HG03342 (cell line): ENCODE measurements at regions not wholly inside any gene's neighbourhood (a gene's known extent, or its start where the extent isn't known, plus 50 kb on each side); places are given as distances from the start of the nearest gene placed in this dataset.

Source experiments
- ATAC-seq: cut with Tn5 transposase; IDR thresholded peaks from one replicate; pipeline ENCODE4 v1.9.1; 2021; ENCODE audit warnings: mild to moderate bottlenecking, moderate library complexity; ENCODE audit not compliant: unreplicated experiment

DNA sequence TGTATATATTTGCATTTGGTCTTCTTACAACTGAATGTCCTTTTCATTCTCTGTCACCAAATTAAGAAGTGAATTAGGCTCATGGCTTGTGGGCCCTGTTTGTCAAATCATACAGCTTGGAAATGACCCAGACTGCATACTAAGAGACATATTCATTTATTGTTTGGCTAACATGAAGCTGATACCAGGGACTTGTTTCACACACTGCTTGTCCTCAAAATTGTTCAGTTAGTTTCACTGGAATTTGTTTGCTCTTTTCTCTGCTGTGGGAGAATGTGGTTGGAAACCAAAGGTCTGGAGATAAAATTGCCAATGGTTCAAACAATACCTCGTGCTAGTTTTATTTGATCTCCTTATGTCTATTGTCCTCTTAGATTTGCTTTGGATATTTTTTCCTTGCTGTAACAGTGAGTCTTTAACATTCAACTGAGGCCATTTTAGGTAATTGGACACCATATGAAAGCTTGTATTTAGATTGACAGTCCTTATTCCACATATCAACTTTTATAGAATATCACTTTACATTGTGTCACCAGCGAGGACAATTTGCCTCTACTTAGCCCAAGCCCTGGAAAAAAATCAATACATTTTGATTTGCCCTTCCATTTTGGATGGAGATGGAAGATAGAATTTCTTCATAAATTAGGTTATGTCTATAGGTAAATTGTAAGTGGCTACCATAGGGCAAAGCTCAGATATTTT lies 144.3 kb upstream of the MTAP start:
- no peak for ATAC-seq

DNA sequence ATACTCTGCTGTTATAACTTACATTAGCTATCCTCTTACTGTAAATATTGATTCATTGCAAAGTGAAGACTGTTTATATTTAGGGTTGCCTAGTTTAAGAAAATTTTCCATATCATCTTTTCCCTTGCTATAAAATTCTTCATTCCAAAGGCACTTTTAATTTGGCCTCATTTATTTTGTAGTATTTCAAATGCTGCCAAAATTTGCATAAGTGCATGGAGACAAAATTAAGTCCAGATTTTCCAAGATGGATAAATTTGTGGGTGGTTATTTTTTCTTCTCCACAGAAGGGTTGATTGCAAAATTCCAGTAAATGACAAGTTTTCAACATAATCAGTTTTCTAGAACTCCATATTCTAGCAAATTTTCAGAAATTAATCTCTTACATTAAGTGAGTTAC lies 141.5 kb upstream of the MTAP start:
- no peak for ATAC-seq

DNA sequence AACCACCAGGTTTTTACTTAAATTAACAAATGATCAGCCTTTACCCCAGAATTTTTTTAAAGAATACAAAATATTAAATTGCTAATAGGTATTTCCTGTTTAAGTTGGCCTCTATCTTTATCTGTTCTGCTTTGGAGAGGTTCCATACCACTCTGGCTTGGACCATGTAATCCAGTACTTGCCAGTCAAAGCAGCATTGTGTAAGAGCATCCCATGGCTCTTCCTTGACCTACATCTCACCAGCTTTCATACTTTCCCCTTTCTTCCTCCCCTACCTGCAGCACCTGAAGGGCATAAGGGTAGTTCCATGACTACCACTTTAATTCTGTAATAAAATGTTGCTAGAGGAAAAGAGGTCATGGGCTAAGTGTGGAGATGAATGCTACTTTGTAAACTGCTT lies 140.8 kb upstream of the MTAP start:
- no peak for ATAC-seq

DNA sequence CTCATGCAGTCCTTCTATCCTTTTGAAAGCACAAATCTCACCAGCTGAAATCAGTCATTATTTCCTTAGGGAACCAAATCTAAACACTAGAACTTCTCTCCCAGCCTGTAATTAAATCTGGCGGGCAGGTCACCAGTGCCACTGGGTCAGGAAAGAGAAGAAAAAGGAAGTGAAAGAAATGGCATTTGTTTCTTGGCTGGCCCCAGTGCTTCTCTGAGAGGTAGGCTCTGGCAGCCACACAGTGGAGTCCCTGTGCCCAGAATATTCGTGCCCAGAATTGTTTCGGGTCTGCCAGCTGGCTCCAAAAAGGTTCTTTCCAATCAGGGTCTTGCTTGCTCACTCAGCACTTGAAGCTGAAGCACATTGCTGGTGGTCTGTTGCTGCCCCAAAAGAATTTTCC lies 133.9 kb upstream of the MTAP start:
- no peak for ATAC-seq

DNA sequence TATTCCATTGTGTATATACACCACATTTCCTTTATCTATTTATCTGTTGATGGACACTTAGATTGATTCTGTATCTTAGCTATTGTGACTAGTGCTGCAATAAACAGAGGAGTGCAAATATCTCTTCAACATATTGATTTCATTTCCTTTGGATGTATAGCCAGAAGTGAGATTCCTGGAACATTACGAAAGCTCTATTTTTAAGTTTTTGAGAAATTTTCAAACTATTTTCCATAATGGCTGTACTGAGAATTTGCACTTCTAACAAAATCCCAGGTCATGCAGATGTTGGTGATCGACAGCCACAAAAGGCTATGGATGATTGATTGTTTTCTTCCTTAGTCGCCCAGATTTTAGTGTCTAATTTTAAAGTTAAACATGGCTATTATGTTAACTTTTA lies 132.7 kb upstream of the MTAP start:
- ATAC-seq: no peak

DNA sequence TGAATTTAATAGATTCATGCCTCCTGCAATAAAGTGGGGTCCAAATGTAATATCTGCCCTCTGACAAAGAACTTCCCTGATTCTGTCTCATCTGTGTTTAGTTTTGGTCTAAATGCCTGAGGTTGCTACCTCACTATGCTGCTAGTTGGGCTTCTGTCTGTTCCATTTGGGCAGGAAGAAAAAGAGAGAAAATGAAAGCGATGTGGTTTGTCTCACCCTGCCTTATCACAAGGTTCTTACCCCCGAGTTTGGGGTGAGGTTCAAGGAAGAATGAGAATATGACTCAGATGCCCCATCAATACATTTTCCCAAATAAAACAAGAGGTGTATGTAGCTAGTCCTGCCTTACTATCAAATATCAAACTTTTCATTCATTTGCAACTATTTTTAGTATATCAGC lies 132.1 kb upstream of the MTAP start:
- ATAC-seq: no peak

DNA sequence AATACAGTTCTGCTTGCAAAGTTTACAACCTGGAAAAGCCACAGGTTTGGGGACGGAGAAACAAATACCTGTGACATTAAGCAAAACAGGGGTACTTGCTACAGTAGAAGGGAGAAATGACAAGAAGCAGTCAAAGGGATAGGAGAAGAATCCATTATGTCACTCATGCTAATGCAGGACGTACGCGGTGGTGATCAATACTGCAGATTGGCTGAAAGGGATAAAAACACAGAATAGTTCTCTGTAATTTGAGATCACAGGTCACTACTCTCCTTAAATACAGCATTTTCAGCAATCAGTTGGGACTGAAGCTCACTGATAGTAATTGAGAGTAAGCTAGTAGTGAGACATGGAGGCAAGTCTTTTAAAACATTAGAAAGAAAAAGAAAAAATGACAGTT lies 130.3 kb upstream of the MTAP start:
- ATAC-seq: no peak

DNA sequence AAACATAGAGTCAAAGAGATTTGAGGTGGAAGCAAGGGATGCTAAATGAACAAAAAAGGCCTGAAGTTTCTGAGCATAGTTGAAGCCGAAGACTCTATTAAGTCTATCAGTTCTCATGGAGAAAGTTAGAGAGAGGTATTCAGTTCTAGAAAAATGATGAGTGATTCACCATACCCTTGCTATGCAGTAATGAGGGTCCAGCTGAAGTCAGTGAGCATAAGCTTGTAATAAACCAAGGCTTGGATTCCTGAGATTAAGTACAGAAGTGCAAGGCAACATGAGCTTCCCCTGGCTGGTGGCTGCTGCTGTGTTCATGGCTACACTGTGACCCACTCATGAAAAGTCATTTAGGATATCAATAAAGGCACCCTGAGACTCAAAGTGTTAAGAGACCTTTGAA lies 129.7 kb upstream of the MTAP start:
- ATAC-seq: no peak

DNA sequence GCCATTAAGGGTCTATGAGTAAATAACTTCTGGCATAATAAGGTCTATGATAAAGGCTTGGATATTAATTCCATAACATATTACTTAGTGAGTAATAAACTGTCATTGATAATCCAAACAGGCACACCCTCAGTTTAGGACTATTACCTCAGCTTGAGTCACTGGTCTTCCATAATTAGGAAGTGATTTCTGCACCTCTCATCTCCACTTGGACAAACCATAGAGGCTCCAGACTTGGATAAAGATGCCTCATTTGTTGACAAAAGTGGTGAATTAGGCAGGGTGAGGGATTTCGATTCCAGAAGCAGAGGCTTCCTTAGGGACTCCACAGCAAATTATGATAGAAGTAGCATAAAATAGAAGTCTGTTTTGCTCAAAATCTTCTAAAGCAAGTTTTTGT lies 127.5 kb upstream of the MTAP start:
- ATAC-seq: no peak

DNA sequence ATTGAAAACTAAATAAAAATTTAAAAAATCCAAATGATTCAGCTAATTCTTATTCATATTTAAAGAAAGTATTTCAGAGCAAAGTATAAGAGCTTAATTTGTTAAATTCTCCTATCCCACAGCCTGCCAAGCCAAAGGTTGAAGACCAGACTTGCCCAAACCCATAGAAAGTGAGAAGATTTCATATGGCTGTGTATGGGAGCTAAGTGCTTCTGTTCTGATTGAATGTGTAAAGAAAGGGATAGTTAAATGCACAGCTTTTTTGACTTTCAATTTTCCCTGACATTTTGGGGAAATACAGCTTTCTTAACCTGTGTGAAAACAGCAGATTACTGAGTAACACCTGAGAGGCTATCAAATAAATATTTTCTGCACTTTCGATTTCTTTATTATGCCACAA lies 125.0 kb upstream of the MTAP start:
- no peak for ATAC-seq

DNA sequence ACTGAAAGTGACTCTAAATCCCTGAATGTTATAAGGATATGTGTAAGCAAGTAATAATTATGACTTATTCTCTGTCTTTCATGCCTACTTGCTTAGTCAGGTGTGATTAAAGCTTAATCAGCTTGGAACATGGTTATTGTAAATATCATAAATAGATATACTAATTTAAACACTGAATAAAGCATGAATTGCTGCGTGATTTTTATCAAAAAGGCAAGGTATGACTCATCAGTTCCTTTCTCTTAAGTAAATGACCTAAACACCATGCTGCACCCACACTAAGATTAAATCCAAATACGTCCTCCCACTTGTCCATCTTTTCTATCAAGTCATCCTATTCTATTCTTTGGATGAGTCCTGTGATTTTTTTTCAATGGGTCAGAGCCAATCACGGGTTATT lies 124.6 kb upstream of the MTAP start:
- no peak for ATAC-seq

DNA sequence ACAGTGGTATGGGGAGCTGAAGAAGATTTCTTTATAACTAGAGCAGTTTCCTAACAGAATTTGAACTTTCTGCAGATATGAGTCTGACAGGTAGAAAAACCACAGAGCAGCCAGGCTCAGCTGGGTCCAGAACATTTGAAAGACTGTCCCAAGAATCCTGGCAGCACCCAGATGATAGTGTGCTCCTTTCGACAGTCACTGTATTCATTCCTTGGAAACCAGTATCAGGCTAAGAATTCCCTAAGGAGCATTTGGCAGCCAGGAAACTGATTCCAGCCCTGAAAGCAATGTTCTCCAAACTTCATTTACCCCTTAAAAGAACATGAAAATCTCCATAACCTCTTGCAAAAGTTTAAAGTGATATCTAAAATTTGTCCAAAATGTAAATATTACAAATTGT lies 123.0 kb upstream of the MTAP start:
- ATAC-seq: no peak

DNA sequence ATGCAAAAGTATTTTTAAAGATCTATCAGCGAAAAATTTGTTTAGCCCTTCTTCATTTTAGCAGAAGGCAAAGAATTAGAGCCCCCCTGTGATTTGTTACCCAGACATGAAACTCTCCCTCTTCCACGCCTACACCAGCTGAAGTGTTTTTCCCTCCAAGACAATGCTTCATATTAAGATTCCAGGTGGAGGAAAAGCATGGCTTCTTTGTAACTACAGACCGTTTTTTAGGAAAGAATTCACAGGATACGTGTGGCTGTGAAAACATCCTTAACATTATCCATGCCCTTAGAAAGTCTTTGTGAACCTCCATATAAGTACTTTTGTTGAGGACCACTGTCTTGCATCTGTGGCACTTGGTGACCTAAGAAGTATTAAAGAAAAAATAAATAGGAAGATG lies 121.8 kb upstream of the MTAP start:
- no peak for ATAC-seq

DNA sequence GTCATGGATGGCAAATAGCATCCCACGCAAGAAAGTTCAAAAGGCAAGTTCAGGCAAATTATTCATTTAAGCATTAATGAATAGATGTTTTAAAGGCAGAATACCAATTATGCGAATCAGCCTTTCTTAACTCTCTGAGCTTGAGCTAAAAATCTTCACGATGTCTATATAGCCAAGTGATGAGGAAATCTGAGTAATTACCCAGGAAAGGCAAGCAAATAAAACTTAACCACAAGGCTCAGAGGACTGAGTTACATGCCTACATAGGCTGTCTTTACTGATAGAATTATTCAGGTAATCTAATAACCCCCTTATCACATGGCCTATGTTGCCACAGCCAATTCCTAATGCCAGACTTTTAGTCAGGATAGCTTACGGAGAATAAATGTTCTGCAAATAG lies 120.8 kb upstream of the MTAP start:
- no peak for ATAC-seq

DNA sequence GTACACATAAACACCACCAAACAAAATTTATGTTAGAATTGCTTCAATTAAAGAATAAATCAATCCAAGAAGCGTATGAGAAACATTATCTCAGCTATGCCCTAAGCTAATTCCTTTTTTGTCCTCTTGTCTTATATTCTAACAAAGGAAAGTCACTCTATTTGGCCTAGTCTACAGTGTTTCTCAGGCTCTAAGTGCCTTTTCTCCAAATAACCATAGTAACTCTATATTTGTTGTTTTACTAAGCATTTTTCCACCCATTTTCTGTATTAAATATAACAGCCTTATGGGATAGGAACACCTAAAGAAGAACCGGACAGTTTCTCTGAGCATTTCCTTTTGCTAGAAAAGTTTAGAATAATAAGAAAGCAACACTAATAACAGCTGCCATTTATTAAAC lies 120.1 kb upstream of the MTAP start:
- ATAC-seq: no peak

DNA sequence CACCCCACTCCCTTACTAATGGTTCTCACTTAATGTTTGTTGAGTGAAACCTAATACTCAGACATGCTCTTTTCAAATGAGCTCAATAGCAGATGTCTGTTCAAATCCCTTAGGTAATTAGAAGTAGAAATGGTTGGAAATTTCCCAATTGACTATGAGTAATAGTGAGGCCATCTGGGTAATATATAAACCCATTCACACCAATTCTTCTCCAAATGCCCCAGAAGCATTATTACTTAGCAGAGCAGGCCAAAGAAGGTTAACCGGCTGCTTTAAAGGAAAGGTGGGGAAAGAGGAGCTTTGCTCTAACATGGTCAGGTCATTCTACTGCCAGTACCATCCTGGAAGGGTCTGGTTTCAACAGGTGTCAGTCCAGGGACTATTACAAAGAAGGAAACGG lies 119.5 kb upstream of the MTAP start:
- ATAC-seq: no peak

DNA sequence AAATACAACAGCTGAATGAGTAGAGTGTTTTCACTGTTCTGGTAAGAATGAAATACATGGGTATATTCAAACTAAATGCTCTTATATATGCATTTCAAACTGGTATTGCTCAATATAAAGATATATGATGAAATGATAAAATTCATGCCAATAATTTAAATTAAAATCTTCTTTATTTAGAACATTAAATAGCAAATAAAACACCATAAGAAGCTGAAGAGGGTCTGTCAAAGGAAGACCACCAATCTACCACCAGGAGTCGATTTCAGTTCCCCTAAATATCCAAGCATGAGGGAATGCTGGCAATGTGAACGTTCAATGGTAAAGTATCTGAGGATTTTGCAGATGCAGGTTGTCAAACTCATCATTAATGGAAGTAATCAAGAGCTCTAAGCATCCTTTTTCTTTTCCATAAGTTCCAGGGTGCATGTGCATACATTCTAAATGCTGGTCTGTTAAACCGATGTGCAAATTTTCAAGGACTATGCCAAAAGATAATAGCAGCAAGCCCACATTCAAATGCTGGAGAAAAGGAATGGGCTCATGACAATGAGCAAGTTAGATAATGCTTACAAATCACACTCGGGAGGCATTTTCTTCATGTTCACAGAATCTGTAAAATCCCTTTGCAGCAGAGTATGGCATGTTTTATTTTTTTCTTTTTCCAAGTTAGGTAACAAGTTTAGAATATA lies 118.8 kb upstream of the MTAP start:
- no peak for ATAC-seq

DNA sequence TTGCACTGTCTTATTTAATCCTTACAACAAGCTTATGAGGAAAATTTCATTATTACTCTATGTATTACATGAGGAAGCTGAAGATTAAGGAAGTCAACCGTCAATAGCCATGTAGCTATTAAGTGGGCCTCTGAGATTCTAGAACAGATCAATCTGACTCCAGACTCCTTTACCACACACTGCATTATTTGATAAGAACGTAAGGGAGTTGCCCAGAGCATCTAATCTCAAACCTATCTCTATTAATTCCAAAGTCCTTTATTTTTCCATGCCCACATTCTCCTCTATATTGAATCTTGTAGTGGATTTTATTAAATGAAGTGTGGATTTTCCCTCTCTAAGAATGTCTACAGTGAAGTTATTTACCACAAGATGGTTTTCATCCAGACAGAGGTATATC lies 118.2 kb upstream of the MTAP start:
- ATAC-seq: no peak

DNA sequence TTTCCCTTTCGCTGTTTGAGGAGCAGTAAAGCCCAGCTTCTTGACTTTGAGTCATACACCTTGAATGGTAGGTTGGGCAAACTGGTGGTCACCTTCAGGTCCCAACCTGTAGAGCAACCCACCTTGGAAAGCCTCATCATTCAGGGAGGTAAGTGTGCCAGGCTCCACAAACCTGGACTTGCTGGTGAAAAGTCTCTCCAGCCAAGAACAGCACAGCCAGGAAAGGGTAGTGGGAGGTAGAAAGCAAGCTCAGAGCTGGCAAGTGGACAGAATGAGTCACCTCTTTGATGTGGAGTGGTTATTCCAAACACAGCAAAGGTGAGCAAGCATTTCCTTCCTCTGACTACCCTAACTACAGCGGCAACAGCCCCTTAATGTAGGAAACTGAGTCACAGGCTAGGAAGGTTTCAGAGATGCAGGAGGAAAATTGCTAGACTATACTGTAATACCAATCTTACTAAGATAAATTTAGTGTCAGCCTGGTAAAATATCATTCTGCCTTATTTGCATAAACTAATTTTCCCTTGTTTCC lies 117.5 kb upstream of the MTAP start:
- ATAC-seq: no peak

DNA sequence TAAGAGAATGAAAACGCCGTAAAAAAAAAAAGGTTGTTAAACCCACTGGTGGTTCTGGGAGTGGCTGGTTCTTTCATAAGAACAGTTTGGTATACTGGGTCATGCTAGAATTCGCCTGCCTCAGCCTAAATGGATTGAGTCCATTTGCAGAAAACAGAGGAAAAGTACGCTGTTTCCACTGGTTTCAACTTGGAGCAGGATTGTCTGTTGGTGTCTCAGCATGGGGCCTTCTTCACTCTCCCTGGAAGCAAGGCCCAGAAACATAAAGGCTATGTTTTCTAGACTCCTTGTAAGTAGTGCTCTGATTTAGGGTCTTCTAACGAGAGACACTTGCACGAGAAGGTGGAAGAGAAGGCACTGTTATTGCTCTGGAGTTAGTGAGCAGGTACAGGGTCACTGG lies 116.9 kb upstream of the MTAP start:
- ATAC-seq: no peak

DNA sequence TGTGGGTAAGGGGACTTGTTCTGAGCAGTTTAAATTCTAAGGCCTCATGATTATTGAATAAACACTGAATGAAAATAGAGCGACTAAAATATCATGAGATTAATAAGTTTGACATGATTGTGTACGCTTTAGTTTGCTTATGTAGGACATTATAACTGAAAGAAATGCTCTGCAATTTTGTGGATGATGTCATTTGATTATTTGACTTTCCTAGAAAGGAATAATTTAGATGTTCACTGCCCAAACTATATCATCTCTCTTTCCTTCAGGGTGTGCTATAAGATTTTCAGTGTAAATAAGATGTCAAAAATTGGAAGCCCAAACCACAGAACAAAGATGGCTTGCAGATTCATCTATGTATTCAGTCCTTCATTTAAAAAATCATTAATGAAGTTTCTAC lies 115.7 kb upstream of the MTAP start:
- no peak for ATAC-seq

DNA sequence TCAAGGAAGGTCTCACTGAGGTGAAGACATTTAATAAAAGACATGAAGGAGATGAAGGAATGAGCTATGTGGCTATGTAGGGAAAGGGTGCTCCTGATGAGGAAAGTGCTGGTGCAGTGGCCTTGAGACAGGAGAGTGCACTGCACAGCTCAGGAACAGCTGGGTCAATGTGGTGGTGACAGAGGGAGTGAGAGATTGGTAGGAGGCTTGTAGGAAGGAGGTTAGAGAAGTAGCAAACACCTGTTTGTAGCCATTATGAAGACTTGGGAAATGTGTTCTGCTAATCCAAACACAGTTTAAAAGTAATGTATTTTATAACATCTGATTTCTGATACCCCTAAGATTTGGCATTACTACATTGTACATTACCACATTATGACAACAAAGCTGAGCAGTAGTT lies 115.1 kb upstream of the MTAP start:
- no peak for ATAC-seq
